Sigmoid colon (tissue), 4 donors: ENCODE measurements at regions not wholly inside any gene's neighbourhood (a gene's known extent, or its start where the extent isn't known, plus 50 kb on each side); places are given as distances from the start of the nearest gene placed in this dataset.

Experiments
- POLR2AphosphoS5 ChIP-seq, 4 donors: sonication (generic); formaldehyde crosslinking; IDR thresholded peaks; one replicate each; pipeline ENCODE4 v1.6.1; 2017; ENCODE audit warnings: antibody characterized with exemption in 4 of 4
- TF ChIP-seq, protein P1 (sequence below), 4 experiments: fragments of 450-650 bp in 3 of 4; fragments of 200-600 bp in 1 of 4; IDR thresholded peaks; one replicate each; pipeline ENCODE4 v1.5.1; 2016 to 2019; ENCODE audit warnings: antibody characterized with exemption in 4 of 4, mild to moderate bottlenecking in 3 of 4, moderate library complexity in 2 of 4

DNA sequence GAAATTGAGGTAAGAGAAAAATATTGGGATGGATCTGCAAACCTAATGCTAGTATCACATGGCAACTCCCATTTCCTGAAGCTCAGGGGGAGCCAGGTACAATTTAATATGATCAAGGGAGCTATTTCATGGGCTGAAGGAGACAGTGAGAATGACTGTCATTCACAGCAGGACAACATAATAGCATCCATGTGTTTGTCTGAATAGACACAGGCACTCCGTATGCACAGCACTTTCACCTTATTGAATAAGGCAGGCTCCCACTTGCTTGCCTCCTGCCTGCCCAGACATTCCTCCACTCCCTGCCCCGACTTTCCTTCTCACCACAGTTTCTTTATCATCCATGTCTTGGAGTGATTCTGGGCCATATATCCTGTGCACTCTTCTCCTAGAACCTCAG lies 156.6 kb upstream of the SLC24A5 start:
- TF ChIP-seq POLR2AphosphoS5 (IDR thresholded peaks at IDR 0.05): no peak
- TF ChIP-seq, protein P1, sequence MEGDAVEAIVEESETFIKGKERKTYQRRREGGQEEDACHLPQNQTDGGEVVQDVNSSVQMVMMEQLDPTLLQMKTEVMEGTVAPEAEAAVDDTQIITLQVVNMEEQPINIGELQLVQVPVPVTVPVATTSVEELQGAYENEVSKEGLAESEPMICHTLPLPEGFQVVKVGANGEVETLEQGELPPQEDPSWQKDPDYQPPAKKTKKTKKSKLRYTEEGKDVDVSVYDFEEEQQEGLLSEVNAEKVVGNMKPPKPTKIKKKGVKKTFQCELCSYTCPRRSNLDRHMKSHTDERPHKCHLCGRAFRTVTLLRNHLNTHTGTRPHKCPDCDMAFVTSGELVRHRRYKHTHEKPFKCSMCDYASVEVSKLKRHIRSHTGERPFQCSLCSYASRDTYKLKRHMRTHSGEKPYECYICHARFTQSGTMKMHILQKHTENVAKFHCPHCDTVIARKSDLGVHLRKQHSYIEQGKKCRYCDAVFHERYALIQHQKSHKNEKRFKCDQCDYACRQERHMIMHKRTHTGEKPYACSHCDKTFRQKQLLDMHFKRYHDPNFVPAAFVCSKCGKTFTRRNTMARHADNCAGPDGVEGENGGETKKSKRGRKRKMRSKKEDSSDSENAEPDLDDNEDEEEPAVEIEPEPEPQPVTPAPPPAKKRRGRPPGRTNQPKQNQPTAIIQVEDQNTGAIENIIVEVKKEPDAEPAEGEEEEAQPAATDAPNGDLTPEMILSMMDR (IDR thresholded peaks at IDR 0.05): no peak
